ENCODE measurements at regions not wholly inside any gene's neighbourhood (a gene's known extent, or its start where the extent isn't known, plus 50 kb on each side); places are given as distances from the start of the nearest gene placed in this dataset.
A peak's percentile ranks its signal among the peaks of the same experiment; 100 is the strongest.
"Not testable (repeated sequence)": the region's sequence is repeated elsewhere in the genome, so short reads cannot be mapped to it uniquely, and the experiment has no call there.

DNA sequence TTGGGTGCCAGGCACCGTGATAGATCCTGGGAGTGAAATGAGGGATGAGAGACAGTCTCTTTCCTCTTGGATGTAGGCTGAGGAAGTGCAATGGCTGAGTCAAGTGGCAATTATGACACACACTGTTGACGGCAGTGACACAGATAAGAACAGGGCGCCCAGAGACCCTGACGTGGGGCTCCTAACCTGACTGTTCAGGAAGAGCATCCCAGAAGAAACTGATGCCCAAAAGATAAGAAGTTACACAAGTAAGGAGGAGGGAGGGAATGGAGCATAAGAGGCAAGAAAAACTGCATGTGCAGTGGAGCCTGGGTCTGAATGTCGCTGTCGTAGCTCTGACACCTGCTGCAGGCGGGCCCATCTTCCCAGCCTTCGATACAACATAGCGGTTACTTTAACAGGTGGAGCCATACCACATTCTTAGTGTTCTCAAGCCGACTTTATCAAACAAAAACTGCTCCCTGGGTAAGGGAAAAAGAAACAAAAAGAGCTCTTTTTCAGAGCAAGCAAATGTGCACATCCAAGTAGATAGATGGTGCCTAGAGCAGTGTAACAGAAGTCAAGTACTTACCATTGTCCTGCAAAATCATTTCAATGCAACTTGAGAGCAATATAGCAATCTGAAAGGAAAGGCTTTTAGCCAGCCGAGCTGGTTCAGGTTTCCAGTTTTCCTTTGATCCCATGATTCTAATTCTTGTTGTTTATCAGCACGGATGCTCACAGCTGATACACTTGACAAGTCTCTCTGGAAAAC is 463.9 kb upstream of the JARID2 start:
- no peak for DNase-seq

DNA sequence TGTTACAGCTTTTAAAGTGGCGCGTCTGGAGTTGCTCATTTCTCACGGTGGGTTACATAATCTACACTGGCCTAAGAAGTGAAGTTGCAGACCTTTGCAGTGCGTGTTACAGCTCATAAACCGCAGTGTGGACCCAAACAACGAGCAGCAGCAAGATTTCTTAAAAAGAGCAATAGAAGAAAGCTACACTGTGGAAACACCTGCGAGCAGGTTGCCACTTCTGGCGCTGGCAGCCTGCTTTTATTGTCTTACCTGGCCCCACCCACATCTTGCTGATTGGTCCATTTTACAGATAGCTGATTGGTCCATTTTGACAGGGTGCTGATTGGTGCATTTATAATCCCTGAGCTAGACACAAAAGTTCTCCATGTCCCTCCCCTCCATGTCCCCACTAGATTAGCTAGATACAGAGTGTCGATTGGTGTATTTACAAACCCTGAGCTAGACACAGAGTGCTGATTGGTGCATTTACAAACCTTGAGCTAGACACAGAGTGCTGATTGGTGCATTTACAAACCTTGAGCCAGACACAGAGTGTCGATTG is 462.9 kb upstream of the JARID2 start:
- not testable (repeated sequence) for DNase-seq

DNA sequence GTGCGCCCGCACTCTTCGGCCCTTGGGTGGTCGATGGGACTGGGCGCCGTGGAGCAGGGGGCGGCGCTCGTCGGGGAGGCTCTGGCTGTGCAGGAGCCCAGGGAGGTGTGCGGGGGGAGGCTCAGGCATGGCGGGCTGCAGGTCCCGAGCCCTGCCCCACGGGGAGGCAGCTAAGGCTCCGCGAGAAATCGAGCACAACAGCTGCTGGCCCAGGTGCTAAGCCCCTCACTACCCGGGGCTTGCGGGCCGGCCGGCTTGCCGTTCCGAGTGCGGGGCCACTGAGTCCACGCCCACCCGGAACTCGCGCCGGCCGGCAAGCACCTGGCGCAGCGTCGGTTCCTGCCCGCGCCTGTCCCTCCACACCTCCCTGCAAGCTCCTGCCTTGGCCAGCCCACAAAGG is 462.3 kb upstream of the JARID2 start:
- no peak for DNase-seq

DNA sequence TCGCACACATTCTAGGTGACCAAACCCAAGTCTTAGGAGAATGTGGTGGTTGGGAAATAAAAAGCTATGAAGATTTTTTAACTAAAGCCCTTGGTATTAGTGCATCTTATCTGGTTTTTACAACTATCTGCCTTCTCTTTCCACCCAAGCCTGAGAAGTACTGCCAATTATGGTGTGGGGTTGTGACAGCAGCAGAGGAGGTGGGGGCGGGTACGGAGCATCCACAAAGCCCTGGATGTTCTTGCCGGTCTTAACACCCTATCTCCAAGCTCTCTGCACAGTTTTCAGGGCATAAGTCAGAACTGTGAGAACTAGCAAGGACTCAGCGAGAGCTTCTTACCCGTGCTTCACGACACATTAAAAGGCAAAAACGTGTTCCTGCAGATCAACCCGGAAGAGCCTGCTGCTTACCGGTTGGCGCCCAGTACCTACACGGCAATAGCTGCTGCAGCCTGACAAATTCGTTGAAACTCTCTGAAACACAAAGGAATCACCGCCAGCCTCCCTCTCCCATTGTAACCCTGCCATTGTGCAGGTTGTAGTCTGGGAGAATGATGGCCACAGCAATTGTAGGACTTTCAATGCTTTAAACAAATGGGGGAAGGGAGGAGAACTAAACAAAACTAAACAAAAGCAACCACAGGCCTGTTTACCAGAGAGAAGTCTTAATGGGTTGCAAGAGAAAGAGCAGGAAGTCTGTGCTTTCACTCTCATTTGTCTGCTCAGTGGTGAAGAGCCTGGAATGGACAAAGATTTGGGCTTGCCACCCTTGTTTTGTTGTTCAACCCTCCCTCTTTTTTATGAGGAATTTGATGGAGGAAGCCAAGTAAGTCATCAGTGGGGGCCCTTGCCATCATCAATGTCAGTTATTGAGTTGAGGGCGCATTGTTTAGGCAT is 461.0 kb upstream of the JARID2 start:
- DNase-seq = no peak

DNA sequence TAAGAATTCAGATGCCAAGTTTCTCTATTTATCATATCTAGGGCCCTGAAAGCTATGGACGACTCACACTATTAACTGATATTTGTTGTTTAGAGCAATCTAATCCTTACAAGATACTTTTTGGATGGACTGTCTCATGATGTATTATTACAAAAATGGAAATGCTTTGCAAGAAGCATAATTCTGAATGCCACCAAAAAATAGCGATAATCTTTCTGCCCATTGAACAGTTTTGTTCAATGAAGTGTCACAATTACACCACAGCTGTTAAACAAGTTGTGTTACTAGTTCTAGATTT is 460.4 kb upstream of the JARID2 start:
- DNase-seq = no peak

DNA sequence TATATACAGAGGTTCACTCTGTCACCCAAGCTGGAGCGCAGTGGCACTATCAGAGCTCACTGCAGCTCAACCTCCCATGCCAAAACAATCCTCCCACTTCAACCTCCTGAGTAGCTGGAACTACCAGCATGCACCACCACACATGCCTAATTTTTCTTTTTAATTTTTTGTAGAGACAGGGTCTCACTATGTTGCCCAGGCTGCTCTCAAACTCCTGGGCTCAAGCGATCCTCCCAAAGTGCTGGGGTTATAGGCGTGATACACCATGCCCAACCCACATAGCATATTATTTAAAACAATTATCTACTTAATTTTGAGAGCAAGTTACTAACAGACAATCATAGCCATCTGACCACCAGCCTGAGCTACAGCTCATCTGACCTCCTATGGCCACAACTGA is 459.9 kb upstream of the JARID2 start:
- no peak for DNase-seq

DNA sequence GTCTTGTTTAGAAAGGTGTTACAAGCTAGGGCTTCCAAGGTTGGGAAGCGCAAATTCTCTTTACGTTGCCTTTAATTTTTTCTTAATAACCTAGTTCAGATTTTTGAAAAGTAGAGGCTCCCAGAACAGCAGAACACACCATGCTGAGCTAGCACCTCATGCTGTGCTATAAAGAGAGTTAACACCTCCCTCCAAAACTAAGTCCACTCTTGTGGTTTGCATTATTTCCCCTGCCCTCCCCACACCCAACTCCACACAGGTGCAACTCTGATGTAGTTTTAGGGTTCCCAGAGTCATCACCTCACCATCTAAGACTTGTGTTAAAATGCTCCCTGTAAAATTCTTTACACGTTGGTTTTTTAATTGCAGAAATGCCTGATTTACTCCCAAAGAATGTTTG is 459.4 kb upstream of the JARID2 start:
- DNase-seq = no peak

DNA sequence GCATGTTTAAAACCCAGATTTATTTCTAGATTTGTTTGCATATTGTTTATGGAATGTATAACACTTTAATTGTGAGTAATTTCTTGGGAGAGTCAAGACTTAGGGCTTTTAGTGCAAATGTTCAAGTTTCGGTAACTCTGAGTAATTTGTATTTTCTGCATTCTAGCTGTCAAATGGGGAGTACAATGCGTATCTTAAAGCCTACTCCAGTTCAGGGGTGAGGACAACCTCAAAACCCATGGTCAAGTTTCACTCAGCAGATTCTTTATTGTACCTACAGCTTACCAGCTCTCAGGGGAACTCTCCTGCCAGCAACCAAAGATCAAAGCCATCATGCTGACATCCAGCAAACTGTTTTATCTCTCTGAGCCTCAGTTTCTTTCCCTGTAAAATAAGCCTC is 458.6 kb upstream of the JARID2 start:
- DNase-seq = no peak

DNA sequence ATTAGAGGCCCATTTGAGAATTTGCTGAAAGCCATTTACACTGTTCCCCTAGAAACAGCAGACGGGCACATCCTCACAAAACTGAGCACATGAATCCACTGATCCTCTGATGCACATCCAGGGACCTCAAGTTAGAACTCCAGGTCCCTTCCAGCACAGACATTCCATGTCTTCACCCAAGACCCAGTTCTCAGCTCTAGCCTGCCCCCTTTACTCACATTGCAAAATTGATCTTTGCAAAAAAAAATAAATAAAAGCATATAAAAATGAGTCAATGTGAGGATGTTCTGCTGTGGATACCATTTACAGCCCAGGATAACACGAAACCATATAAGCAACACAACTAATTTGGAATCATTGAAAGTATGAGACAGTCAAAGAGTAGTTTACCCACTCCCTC is 458.2 kb upstream of the JARID2 start:
- no peak for DNase-seq

DNA sequence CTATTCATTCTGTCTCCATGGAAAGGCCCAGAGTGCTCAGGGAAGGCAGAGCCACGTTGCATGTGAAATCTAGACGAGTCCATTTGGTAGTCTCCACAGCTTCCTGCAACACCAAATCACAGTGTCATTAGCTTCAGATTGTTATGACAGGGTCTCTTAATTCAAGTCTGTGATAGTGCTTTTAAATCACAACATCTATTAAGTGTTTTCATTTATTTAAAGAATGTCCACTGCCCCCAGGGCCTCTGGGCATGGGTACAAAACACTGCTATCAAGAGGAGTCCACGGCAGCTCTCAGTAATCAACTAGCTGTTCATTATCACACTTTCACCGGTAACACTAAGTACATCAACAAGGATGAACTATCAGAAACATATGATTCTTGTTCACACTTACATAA is 455.9 kb upstream of the JARID2 start:
- no peak for DNase-seq

DNA sequence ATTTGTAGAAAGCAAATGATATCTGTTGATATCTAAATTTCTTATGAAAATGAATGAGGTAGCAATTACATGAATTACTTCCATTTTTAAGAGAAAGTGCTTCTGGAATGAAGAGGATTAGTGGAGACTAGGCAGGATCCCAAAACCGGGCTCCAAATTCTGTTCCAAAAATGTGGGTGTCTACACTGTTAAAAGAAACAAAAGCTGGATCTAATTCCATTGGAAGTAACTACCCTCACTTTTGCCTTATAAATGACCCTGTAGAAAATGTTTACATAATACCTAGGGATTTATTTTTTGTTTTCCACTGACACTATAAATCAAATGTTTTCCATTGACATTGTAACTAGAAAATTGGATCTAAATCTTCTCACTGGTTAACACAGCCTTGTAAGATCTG is 454.9 kb upstream of the JARID2 start:
- DNase-seq = no peak

DNA sequence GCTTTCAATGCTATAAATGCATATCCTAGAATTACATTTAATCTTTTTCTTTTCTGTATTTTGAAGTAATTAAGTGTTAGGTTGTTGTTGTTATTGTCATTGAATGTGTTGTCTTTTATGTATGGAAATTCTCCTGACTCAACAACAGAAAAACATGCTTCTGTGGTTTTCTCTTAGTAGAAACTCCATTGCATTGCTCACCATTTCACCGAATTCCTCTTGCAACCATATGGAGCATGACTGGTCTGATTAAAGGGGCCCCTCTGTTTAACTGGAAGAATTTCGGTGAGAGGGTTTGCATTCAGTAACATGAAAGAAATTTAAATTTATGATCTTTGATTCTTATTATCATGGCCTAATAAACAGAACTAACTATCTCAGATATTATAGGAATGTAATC is 454.3 kb upstream of the JARID2 start:
- DNase-seq = peak; percentile 57

DNA sequence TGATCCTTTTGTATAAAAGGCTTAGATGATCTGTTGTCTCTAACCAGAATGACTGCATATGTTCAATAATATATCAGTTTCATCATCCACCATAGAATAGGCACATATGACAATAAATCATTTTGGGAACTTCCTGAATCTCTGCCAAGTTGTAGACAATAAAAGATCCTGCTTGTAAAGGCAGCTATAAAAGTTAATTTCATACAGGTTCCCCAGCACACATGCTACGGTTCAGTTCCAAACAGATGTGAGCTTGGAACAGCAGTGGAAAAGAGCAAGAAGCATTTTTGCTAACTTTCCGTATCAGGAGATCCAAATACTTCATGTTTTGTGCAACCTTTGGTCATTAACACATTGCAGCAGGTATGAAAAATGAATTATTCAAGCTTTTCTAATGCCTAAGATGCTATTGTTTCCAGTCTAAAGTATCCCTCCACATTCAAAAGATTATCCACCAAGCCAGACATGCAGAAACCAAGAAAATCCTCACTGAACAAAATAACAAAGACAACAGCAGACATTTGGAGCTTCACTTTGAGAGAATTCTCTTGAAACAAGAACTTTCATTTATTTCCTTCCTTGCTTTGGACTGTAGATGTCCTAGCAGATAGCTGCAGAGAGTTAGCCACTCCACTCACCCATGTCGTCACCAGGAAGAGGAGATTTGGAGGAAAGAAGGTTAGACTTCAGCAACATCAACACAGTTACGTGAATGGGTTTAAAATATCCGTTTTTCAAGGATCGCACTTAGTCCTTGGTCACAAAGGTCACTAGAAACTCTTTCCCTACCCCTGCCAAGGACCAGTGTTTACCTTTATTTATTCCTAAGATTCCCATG is 453.5 kb upstream of the JARID2 start:
- peak; percentile 18 for DNase-seq

DNA sequence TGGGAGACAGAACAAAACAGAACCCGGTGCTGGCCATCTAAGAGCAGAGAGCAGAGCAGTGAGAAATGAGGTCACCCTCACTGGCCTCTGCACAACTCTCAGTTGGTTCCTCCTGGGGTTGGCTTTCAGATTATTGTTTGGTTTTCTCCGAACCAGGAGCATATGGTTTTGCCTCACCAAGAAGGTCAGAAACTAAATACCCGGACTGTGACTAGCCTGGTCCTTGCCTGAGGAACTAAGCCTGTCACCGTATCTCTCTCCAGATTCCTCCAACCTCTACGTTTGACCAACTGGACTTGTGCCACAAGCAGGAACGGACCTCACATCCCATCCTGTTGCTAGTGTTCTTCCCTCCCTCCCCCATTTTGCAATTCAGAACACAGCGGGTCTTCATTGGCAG is 450.4 kb upstream of the JARID2 start:
- no peak for DNase-seq

DNA sequence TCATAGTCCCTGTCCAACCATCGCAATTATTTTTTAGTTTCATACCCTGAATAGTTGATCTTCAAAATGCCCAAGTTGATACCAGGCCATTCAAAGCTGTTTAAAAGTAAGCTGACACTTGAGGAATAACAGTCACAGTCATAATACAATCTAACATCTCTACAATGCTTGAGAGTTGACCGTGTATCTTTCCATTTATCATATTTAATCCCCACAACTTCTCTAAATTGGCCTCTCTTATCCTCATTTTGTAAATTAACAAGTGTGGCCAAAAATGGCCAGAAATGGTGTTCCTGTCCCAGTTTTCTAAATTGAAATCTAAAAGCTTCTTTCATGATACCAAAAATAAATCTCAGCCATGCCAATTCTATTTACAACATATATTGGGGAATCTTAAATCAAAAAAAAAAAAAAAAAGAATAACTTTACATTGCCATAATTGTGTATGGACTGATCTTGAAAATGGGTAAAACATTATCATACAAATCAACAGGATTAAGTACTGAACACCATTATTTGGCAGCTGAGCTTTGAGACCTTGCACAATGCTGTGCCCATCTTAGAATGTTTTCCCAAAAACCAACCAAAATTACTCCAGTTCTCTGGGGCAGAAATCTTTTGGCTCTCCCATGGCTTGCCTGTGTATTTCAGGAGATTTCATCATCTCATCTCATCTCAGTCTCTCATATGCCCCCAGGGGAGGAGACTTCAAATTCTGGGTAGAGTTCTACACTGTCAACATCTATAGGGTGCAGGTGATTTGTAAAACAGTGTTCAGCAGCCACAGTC is 448.7 kb upstream of the JARID2 start:
- DNase-seq = peak; percentile 50

DNA sequence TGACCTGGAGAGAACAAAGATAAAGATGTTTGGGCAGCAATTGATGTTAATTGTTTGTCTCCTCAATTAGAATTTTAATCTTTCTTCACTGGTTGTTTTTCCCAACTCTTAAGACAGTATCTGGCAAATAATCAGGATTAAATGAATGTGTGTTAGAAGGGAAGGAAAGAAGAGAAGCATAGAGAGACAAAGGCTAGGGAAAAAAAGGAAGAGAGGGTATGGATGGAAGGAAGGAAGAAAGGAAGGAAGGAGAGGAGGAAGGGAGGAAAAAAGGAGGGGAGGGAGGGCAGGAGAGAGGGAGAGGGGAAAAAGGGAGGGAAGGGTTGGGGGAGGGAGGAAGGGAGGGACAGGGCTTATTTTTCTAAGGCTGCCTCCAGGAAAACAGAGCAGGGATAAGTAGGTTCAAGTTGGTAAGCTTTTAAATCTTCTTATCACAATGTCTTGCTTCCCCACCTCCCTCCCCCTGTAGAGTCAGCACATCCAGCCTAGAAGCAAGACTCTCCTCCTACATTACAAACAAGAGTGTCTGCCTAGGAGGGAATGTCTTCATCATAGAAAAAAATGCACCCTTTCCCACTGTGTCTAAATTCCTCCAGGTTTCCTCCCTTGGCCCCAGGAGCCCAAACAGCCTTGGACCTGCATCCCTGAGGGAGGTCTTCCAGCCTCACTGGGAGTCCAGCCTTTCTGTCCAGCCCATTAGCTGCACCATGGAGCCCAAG is 447.8 kb upstream of the JARID2 start:
- DNase-seq = no peak

DNA sequence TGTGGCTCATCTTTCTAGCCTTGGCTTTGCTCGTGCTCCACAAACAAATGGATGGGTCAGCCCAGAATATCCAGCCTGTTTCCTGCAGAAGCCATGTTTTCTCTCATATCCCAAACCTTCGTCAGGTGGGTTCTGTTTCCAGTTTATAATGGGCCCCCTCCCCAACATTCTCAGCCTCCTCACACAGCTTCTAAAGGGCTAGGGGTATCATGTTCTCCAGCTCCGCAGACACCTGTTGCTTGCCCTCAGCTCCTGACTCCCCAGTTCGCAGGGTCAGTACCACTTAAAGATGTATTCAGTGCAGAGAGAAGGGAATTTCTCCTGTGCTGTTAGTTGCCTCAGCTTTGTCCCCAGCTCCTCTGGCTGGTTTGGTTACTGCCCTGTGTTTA is 447.3 kb upstream of the JARID2 start:
- DNase-seq = no peak

DNA sequence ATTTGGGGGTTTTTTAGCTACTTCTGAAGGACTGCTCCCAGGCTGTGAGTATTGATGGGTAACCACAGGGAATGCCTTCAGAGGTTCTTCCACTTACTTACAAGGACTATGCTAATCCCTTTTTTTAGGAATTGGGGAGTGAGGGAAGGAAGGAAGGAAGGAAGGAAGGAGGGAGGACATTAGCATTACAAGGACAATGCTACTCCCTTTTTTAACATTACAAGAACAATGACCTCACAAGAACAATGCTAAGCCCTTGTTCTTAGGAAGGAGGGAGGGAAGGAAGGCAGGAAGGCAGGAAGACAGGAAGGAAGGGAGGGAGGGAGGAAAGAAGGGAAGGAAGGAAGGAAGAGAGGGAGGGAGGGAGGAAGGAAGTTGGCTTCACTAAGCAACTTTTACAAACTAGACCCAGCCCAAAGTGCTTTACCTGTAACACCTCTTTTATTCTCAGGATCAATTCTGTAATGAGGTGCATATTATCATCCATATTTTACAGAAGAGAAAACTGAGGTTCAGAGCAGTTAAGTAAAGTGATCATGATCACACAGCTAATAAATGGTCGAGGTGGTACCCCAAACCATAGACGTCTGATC is 446.8 kb upstream of the JARID2 start:
- no peak for DNase-seq

DNA sequence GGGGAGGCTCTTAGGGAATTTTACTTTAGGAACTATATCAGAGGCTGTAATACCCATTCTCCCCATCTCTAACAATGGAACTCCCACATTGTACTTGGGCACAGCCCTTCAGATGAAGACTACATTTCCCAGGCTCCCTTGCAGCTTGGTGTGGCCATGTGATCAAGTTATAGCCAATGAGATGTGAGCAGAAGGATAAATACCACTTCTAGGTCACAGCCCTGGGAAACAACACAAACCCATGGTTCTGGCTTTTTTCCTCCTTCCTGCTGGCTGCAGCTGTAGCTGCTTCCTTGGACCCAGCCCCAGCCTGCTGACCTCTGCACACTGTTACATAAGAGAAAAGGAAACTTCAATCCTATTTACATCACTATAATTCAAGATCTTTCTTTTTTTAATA is 445.9 kb upstream of the JARID2 start:
- peak; percentile 68 for DNase-seq

DNA sequence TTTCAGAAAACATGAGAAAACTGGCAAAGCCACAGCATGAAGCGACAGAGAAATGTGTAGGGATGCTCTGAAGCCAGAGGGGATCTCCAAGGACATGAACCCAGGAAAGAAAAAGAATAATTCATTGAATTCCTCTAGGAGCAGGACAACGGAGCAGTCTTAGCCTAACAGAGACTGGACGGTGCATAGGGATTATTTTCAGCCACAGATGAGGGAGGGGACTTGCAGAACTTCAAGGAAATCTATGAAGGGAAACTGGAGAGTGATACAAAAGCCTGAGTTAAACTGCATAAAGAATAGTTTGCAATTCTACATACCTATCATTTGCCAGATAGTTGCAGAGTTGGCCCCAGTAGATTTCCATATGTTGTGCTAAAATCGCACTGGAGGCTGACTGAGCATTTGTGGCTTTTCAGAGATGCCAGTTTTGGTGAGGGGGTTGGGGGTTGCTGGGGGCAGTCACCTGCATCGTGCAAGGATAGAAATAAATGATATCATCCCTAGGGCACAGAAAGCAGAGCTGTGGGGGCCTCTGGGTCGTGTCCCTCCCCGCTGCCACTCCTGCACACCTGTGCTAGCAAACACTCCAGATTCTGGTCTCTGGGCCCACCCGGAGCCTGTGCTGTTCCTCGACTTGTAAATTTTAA is 443.2 kb upstream of the JARID2 start:
- no peak for DNase-seq

All from EL (cell line).